Caco-2 (cell line): ENCODE measurements at regions not wholly inside any gene's neighbourhood (a gene's known extent, or its start where the extent isn't known, plus 50 kb on each side); places are given as distances from the start of the nearest gene placed in this dataset.

Experiments
- BruUV-seq: library from RNA; stranded (reverse); fragments of 400-500 nt; replicated peaks from 2 replicates; lab custom pipeline; 2021; lab: Mats Ljungman, UMichigan
- CTCF ChIA-PET: fragments of 300-600 bp; sonication (Branson Sonifier 250); formaldehyde crosslinking; loops from one replicate; lab custom pipeline; 2022; ENCODE audit warnings: antibody characterized with exemption; lab: Charles Lee
- POLR2A ChIA-PET: fragments of 300-600 bp; sonication (Branson Sonifier 250); formaldehyde crosslinking; loops from one replicate; lab custom pipeline; 2022; ENCODE audit warnings: antibody characterized with exemption; lab: Charles Lee
- DNase-seq, 2 experiments: peaks; one replicate each; pipeline versions ENCODE4 v3.0.0 to v3.0.0-alpha.2; 2020 to 2022
- H3K27me3 ChIP-seq: replicated peaks from 2 replicates; pipeline ENCODE4 v1.6.0; 2011; ENCODE audit warnings: low read length; ENCODE audit not compliant: control insufficient read depth, insufficient read depth
- H3K36me3 ChIP-seq: 2 replicates; pipeline ENCODE4 v1.5.1; 2011; ENCODE audit warnings: low read length; ENCODE audit not compliant: control insufficient read depth, insufficient read depth
- H3K4me1 ChIP-seq: fragments of 250-450 bp; sonication (Bioruptor Pico); 2 replicates; pipeline ENCODE4 v1.5.1; 2020; ENCODE audit warnings: mild to moderate bottlenecking
- H3K4me3 ChIP-seq: 2 replicates; pipeline ENCODE4 v1.5.1; 2011; ENCODE audit warnings: low read depth, mild to moderate bottlenecking, control low read depth, low read length
- H3K9me3 ChIP-seq: fragments of 250-450 bp; sonication (Bioruptor Pico); 2 replicates; pipeline ENCODE4 v1.5.1; 2020; ENCODE audit warnings: mild to moderate bottlenecking, moderate library complexity
- H3K27ac Mint-ChIP-seq: one replicate; pipeline ENCODE4 v1.8.0; 2022; ENCODE audit warnings: mixed read lengths; ENCODE audit not compliant: unreplicated experiment
- H3K27me3 Mint-ChIP-seq: one replicate; pipeline ENCODE4 v1.8.0; 2022; ENCODE audit warnings: mixed read lengths; ENCODE audit not compliant: insufficient read depth, unreplicated experiment
- H3K36me3 Mint-ChIP-seq: one replicate; pipeline ENCODE4 v1.8.0; 2022; ENCODE audit warnings: mild to moderate bottlenecking, mixed read lengths; ENCODE audit not compliant: insufficient read depth, unreplicated experiment
- H3K4me1 Mint-ChIP-seq: one replicate; pipeline ENCODE4 v1.8.0; 2022; ENCODE audit warnings: low read depth, mixed read lengths; ENCODE audit not compliant: unreplicated experiment
- H3K4me3 Mint-ChIP-seq: one replicate; pipeline ENCODE4 v1.8.0; 2022; ENCODE audit warnings: mild to moderate bottlenecking, moderate library complexity, mixed read lengths; ENCODE audit not compliant: unreplicated experiment
- H3K9me3 Mint-ChIP-seq: one replicate; pipeline ENCODE4 v1.8.0; 2022; ENCODE audit warnings: mixed read lengths; ENCODE audit not compliant: unreplicated experiment
- CTCF ChIP-seq, 2 experiments: fragments of 200-600 bp in 1 of 2; IDR thresholded peaks; 1 replicate in 1 of 2; 2 replicates in 1 of 2; pipeline versions ENCODE4 v1.5.1 to v1.8.0; 2011 to 2022; ENCODE audit warnings: antibody characterized with exemption in 1 of 2, control low read depth in 1 of 2, inconsistent platforms in 1 of 2, low read depth in 1 of 2, low read length in 1 of 2, mild to moderate bottlenecking in 1 of 2, moderate library complexity in 1 of 2; ENCODE audit not compliant: insufficient read depth in 1 of 2, severe bottlenecking in 1 of 2, unreplicated experiment in 1 of 2
- intact Hi-C: fragments of 100-400 bp; cut with micrococcal nuclease; formaldehyde crosslinking; loops from one replicate; pipeline ENCODE4 v1.10.0; 2022; ENCODE audit not compliant: unreplicated experiment

GRCh38 chrX:104343428-104344129 lies 88.8 kb upstream of the ESX1 start:
- H3K27me3 ChIP-seq = no peaks in the 10 kb centered on the region
- intact Hi-C loops = loop anchor here (1.0 to 10.0 kb wide), 2 partner anchors 33 to 149 kb away; no protein-coding TSS in a partner anchor
- ChIA-PET CTCF (no interaction called here), POLR2A (no interaction called here)
- H3K9me3 ChIP-seq = no peaks in the 10 kb centered on the region
- Mint-ChIP-seq H3K36me3 (no peaks in the 10 kb centered on the region), H3K27me3 (peaks cover 15% of the 10 kb centered on the region), H3K4me1 (no peaks in the 10 kb centered on the region), H3K9me3 (no peaks in the 10 kb centered on the region), H3K27ac (no peak overlapping the region), H3K4me3 (no peak overlapping the region)
- H3K4me1 ChIP-seq = no peaks in the 10 kb centered on the region
- H3K36me3 ChIP-seq = no peaks in the 10 kb centered on the region
- DNase-seq = peak; percentile 51 to 71
- no peak overlapping the region for H3K4me3 ChIP-seq
- no TSS peak for BruUV-seq
- TF ChIP-seq CTCF (IDR thresholded peaks at IDR 0.05; ENCODE audit: insufficient read depth in 1 of 2, low read depth in 1 of 2, low read length in 1 of 2, severe bottlenecking in 1 of 2, unreplicated experiment in 1 of 2) = peak; percentile 35 to 36

GRCh38 chrX:104342065-104342464 lies 87.3 kb upstream of the ESX1 start:
- peaks cover 10% of the 10 kb centered on the region for H3K27me3 Mint-ChIP-seq
- no peak overlapping the region for H3K27ac Mint-ChIP-seq
- no peaks in the 10 kb centered on the region for H3K9me3 Mint-ChIP-seq
- H3K36me3 Mint-ChIP-seq = no peaks in the 10 kb centered on the region
- no peak for TF ChIP-seq CTCF (IDR thresholded peaks at IDR 0.05; ENCODE audit: insufficient read depth in 1 of 2, low read depth in 1 of 2, low read length in 1 of 2, severe bottlenecking in 1 of 2, unreplicated experiment in 1 of 2)
- BruUV-seq = no TSS peak
- H3K9me3 ChIP-seq = no peaks in the 10 kb centered on the region
- no peaks in the 10 kb centered on the region for H3K4me1 ChIP-seq
- no peak overlapping the region for H3K4me3 ChIP-seq
- H3K4me1 Mint-ChIP-seq = no peaks in the 10 kb centered on the region
- no peaks in the 10 kb centered on the region for H3K36me3 ChIP-seq
- no peak for DNase-seq
- POLR2A ChIA-PET = no interaction called here
- H3K27me3 ChIP-seq = no peaks in the 10 kb centered on the region
- CTCF ChIA-PET = no interaction called here
- intact Hi-C loops = loop anchor here (10.0 kb wide), 1 partner anchor 147 kb away; no protein-coding TSS in a partner anchor
- H3K4me3 Mint-ChIP-seq = no peak overlapping the region

- Histone ChIP-seq H3K27me3 (no peaks in the 10 kb centered on the region), H3K4me1 (no peaks in the 10 kb centered on the region), H3K36me3 (no peaks in the 10 kb centered on the region), H3K4me3 (no peak overlapping the region), H3K9me3 (no peaks in the 10 kb centered on the region)
- intact Hi-C loops = no loop called here
- DNase-seq = no peak
- TF ChIP-seq CTCF (IDR thresholded peaks at IDR 0.05; ENCODE audit: insufficient read depth in 1 of 2, low read depth in 1 of 2, low read length in 1 of 2, severe bottlenecking in 1 of 2, unreplicated experiment in 1 of 2) = no peak
- BruUV-seq = no TSS peak
- Mint-ChIP-seq H3K27ac (no peak overlapping the region), H3K9me3 (no peaks in the 10 kb centered on the region), H3K27me3 (peaks cover 5% of the 10 kb centered on the region), H3K36me3 (no peaks in the 10 kb centered on the region), H3K4me3 (no peak overlapping the region), H3K4me1 (no peaks in the 10 kb centered on the region)
- CTCF ChIA-PET = no interaction called here
- POLR2A ChIA-PET = no interaction called here
Observed at GRCh38 chrX:104335756-104336155, 81.0 kb upstream of the ESX1 start.
